NT2/D1 (cell line): ENCODE measurements at regions not wholly inside any gene's neighbourhood (a gene's known extent, or its start where the extent isn't known, plus 50 kb on each side); places are given as distances from the start of the nearest gene placed in this dataset.

Experiments used
- SUZ12 ChIP-seq: IDR thresholded peaks from 2 replicates; pipeline ENCODE4 v1.6.1; 2011; ENCODE audit not compliant: insufficient read length, insufficient read depth; ENCODE audit errors: extremely low read depth
- ZNF274 ChIP-seq: IDR thresholded peaks from 2 replicates; pipeline ENCODE4 v1.6.1; 2011; ENCODE audit warnings: mild to moderate bottlenecking, low read depth, low read length

DNA sequence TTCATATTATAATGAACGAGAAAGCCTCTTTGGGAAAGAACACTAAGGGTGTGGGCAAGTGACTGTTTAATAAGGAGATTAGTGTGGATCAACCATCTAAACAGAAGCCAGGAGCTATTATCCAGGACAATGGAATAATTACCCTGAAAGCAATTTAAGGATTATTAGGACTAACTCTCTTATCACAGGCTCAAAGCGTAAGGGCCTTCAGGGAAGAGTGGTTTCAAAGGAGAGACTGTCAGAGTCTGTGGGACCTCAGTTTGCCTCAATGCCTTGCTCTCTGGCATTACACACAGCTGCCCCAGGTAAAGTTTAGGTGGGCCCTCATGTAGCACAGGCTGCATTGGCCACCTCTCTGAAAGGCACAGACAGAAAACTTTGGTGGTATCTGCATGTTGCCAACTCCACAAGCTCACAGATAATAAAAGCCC, 717.2 kb upstream of the ADGRL3 start:
- TF ChIP-seq SUZ12 (no peak), ZNF274 (no peak)
